NCI-H146 treated with DMSO at 0.1 percent for 48 hours (cell line): ENCODE measurements at regions not wholly inside any gene's neighbourhood (a gene's known extent, or its start where the extent isn't known, plus 50 kb on each side); places are given as distances from the start of the nearest gene placed in this dataset.

ENCODE experiments used
- DNase-seq: peaks from one replicate; lab custom pipeline; 2025; ENCODE audit not compliant: unreplicated experiment; lab: John Stamatoyannopoulos, UW

DNA sequence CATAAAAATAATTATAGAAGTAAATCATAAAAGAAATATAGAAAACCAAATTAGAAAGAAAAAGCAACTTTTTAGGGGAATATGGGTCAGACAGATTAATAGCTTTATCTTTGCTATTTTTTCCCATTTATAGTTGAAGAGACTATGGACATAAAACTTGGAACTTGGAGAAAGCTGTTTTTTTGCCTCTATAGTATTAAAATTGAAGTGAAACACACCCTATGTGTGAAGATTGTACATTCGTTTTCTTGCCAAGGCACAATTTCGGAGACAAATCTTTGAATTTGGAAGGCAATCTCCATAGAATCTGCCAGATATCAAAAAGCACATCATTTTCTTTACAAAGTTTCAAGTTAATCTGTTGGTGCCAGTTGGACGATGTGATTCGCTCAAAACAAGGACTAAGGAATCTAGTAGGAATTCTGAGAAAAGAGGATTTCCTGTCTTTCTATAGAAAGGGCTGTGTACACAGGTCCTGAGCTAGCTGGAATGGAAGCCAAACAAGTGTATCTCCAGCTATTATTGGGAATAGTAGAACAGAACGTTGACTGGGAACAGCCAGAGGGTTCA, 156.3 kb downstream of the SLC7A11 start:
- no peak for DNase-seq

GRCh38 chr4:138078751-138079520, 163.2 kb downstream of the SLC7A11 start:
- no peak for DNase-seq

- DNase-seq, result no peak
Measured at GRCh38 chr4:138078253-138078652, 163.9 kb downstream of the SLC7A11 start.

DNA sequence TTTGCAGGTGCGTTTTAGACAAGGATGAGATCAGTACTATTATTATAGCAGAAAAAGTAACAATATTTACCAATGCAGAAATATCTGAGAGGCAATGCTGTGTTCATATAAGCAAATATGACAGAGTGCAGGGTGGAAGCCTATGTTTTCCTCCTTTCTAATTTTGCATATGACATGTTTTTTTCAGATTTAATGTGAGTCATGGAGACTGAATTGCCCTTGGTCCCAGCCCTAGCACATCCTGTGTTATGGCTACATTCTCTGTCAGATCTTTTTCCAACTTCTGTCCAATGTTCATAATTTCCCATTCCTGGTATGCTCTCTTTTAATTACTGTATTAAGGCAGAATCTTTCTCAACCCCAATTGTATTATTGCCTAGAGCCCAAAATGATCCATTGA, 165.6 kb downstream of the SLC7A11 start:
- DNase-seq, result no peak

GRCh38 chr4:138070816-138071215, 171.3 kb downstream of the SLC7A11 start:
- no peak for DNase-seq

GRCh38 chr4:138063581-138063980, 178.6 kb downstream of the SLC7A11 start:
- no peak for DNase-seq

GRCh38 chr4:138062929-138063328, 179.2 kb downstream of the SLC7A11 start:
- DNase-seq, result no peak

- no peak for DNase-seq
Measured at GRCh38 chr4:138056541-138056940, 185.6 kb downstream of the SLC7A11 start.

DNA sequence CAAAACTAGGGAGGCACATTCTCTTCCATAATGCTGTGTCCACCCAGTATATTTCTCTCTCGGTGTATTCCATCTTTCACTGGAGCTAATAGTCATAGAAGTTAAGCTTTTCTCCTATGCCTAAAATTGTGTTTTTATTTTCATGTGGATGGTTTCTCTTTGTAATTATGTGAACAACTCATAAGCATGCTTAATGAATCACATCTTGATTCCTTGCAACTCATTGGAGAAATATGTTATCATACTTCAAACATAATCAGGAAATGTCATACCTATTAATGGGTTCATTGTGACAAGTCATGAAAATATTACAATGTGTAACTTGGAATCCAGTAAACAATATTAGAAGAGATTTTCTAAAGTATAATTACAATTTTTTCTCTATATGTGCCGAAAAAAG, 186.3 kb downstream of the SLC7A11 start:
- no peak for DNase-seq

DNA sequence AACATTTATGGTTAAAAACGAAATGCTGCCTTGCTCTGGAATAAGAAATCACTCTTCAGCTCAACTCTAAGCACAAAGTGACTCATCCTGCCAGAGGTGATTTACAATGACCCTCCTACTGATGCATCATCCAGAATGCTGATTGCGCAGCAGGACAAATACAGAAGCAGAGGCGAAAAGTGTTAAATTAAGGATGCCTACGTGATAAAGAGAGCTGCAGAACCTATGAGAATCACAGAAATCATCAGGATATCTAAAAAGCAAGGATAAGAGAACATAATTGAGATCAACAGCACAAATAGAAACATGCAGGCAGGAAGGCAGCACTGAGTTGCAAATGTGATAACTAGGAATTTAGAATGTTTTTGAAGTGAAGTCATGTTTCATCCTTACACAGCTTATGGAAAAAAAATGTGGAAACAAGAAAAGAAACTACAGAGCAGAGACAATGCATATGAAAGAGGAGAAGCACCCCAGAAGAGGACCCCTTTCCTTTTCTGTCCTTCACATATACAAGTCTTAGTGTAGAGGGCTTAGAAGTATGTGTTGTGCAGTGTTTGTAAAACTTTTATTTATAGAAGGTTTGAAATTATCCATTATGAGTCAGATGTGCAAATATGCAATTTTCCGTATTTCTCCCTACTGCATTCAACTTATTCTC, 188.4 kb downstream of the SLC7A11 start:
- DNase-seq, result no peak

DNA sequence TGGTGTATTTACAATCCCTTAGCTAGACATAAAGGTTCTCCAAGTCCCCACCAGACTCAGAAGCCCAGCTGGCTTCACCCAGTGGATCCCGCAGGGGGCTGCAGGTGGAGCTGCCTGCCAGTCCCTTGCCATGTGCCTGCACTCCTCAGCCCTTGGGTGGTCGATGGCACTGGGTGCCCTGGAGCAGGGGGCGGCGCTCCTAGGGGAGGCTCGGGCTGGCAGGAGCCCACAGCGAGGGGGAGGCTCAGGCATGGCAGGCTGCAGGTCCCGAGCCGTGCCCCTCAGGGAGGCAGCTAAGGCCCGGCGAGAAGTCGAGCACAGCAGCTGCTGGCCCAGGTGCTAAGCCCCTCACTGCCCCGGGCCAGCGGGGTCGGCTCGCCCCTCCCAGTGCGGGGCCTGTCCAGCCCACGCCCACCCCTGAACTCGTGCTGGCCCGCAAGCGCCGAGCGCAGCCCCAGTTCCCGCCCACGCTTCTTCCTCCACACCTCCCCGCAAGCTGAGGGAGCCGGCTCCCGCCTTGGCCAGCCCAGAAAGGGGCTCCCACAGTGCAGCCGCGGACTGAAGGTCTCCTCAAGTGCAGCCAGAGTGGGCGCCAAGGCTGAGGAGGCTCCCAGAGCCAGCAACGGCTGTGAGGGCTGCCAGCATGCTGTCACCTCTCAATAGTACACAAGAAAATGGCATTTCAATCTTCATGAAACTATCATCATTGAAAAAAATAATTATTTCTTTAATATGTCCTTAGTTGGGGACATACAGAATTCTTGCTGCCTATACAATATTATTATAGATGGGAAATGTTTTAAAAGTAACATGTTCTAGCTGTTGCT, 189.1 kb downstream of the SLC7A11 start:
- DNase-seq, result no peak

GRCh38 chr4:138051157-138051556, 191.0 kb downstream of the SLC7A11 start:
- no peak for DNase-seq

DNA sequence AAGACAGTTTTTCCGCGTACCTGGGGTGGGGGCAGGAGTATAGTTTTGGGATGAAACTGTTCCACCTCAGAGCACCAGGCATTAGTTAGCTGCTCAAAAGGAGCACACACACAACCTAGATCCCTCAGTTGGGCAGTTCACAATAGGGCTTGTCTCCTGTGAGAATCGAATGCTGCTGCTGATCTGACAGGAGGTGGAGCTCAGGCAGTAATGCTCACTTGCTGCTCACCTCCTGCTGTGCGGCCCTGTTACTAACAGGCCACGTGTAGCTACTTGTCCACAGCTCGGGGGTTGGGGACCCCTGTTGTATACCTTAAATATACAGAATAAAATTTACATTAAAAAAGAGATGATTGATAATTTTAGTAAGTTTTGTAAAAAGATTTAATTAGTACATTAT, 191.5 kb downstream of the SLC7A11 start:
- DNase-seq, result no peak

- no peak for DNase-seq
Measured at GRCh38 chr4:138049355-138049754, 192.8 kb downstream of the SLC7A11 start.

- no peak for DNase-seq
Measured at GRCh38 chr4:138047290-138047689, 194.9 kb downstream of the SLC7A11 start.

- DNase-seq, result no peak
Measured at GRCh38 chr4:138045036-138045435, 197.1 kb downstream of the SLC7A11 start.

GRCh38 chr4:138039010-138039409, 203.1 kb downstream of the SLC7A11 start:
- no peak for DNase-seq

DNA sequence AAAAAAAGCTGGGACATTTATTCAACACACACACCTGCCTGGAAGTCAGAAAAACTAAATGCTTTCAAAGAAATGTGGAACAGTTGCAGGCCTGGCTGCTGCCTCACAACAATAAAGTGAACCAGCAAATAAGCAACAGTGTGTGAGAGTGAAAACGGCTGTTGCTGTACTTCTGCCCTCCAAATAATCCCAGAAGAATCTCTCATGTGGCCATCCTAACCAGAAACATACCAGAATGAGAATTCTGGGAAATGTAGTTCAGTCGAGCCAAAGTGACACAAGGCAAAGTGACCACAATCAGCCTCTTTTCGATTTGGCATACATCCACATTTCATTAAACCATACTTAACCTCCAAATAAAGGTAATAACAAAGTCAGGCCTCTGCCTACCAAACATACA, 204.5 kb downstream of the SLC7A11 start:
- no peak for DNase-seq

DNA sequence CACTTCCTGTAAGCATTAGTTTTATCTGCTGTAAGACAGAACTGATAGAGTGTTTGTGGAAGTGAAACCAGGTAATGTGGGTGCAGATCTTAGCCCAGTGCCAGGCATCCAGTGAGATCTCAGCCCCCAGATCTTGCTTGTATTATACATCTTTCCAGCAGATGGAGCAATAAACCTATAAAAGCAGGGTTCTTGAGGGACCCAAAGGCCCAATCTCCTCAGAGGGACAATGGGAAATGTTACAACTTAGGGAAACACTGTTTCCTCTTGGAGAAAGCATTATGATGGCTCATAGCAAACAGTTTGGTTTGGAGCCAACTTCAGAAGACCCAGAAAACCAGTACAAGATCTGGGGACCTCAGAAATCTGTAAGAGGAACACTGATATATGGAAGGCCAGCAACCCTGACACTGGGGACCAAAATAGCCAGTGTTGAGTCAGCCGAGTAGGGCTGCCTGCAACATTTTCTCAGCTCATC, 206.3 kb downstream of the SLC7A11 start:
- peak; percentile 23 for DNase-seq

DNA sequence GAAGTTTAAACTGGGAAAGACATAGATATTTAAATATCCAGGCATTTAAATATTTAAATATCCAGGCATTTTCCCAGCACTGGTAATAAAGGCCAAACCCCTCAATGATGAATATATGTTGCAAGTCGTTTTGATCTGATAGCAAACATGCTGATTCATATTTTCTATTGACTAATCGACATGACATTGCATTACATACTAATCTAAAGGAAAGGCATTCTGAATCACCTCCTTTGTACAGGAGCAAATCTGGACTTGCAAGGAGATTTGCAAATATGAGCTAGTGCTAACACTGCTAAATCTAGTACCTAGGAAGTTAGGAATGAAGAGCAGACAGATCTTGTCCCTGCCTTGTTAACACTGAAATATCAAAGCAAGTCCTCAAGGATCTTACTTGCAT, 207.3 kb downstream of the SLC7A11 start:
- DNase-seq, result no peak

- DNase-seq, result no peak
Measured at GRCh38 chr4:138032222-138032621, 209.9 kb downstream of the SLC7A11 start.
